Mesodermal cell (in vitro differentiated cells): ENCODE measurements at regions not wholly inside any gene's neighbourhood (a gene's known extent, or its start where the extent isn't known, plus 50 kb on each side); places are given as distances from the start of the nearest gene placed in this dataset.
A peak's percentile ranks its signal among the peaks of the same experiment; 100 is the strongest.

ENCODE experiments used
- H3K27ac ChIP-seq: 2 replicates; pipeline ENCODE4 v1.7.0; 2013; ENCODE audit warnings: mild to moderate bottlenecking, low read depth, low read length, moderate library complexity; ENCODE audit not compliant: severe bottlenecking
- H3K36me3 ChIP-seq: 2 replicates; pipeline ENCODE4 v1.7.1; 2013; ENCODE audit warnings: mild to moderate bottlenecking, low read length, moderate library complexity; ENCODE audit not compliant: control insufficient read depth, insufficient read depth
- H3K4me1 ChIP-seq: one replicate; pipeline ENCODE4 v1.7.1; 2013; ENCODE audit warnings: mild to moderate bottlenecking, low read length; ENCODE audit not compliant: insufficient read depth, control insufficient read depth, poor library complexity, severe bottlenecking
- H3K4me3 ChIP-seq: 2 replicates; pipeline ENCODE4 v1.7.0; 2013; ENCODE audit warnings: low read length, control low read depth, mild to moderate bottlenecking; ENCODE audit not compliant: insufficient read depth, poor library complexity, severe bottlenecking; ENCODE audit errors: extremely low read depth
- H3K9me3 ChIP-seq: 2 replicates; pipeline ENCODE4 v1.7.1; 2013; ENCODE audit warnings: mild to moderate bottlenecking, low read length, moderate library complexity; ENCODE audit not compliant: control insufficient read depth
- WGBS, 2 experiments: methylation state at CpG; one replicate each; pipeline ENCODE4 v1.1.5; 2013; ENCODE audit warnings: missing lambda C conversion rate in 2 of 2; ENCODE audit not compliant: insufficient coverage in 2 of 2; 5-methylcytosine and 5-hydroxymethylcytosine counted together

DNA sequence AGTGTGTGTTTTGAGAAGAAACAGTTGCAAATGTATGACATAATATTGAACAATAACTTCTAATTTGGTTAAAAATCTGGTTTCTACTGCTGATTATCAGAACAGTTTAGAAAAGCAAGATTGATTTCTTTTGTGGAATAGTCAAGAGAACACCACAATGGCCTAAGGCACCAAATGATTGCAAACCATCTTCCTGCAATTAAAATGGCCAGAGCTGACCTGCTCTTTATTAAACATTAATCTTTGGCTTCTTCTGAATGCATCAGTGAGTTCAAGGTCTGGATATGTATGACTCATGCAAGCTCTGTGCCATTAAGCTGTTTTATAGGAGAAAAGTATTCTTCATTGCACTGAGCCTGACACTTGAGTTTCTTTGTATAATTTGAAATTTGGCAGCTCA, 107.8 kb upstream of the PDHA2 start:
- Histone ChIP-seq H3K4me1 (no peaks in the 10 kb centered on the region), H3K27ac (no peak overlapping the region), H3K36me3 (no peaks in the 10 kb centered on the region), H3K4me3 (no peak overlapping the region), H3K9me3 (no peaks in the 10 kb centered on the region)

DNA sequence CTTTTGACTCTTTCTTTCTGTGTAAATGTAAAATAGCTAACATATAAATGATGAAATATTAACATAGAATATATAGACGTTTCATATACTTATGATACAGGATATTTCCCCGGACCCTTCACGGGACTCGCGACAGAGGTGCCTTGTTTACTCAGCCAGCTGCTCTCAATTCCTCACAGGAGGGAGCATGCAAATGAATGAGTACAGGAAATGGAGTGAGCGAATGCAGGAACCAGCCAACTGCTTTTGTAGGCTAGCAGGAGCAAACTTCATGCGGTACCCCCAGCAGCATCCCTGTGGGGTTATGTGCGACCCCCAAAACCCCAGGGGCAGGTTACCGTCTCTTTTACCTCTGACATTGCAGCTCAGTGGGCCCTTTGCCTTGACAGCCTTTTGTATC, 110.3 kb upstream of the PDHA2 start:
- Histone ChIP-seq H3K4me3 (no peak overlapping the region), H3K27ac (no peak overlapping the region), H3K4me1 (no peaks in the 10 kb centered on the region), H3K36me3 (no peaks in the 10 kb centered on the region), H3K9me3 (no peaks in the 10 kb centered on the region)
- 71 to 75% methylated on average over 6 to 8 of the region's 9 CpGs for WGBS, 2 experiments

DNA sequence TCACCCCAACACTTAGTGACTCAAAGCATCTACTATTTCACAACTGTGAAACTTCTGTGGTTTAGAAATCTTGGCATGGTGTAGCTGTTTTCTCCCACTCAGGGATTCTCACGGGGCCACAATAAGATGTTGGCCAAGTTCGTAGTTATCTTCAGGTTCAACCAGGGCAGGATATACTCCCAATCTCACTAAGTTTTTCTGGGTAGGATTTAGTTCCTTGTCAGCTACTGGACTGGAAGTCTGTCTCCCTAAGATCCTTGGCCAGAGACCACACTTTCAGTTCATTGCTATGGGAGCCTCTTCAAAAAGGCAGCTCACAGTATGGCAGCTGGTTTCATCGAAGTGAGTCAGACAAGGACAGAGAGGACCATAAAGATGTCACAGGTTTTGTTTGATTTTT, 111.7 kb upstream of the PDHA2 start:
- 100% methylated on average over 1 of the region's 3 CpGs for WGBS, 2 experiments
- H3K4me3 ChIP-seq: no peak overlapping the region
- no peaks in the 10 kb centered on the region for H3K36me3 ChIP-seq
- H3K27ac ChIP-seq: no peak overlapping the region
- H3K4me1 ChIP-seq: no peaks in the 10 kb centered on the region
- H3K9me3 ChIP-seq: no peaks in the 10 kb centered on the region

DNA sequence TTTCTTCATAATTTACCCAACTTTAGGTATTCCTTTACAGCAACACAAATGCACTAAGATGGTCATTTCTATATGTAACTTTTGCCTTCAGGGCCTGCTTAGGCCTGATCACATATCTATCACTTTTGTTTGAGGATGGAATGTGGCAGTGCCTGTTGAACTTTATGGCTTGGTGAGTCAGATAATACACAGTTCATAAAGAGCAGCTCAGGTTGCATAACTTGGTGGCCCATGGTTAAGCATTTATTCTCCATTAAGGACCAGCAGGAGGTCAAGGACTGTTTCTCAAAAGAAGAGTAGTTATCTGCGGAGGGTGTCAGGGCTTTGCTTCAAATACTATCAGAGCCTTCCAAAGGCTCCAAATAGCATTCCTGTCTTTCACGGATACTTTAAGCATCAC, 124.1 kb upstream of the PDHA2 start:
- H3K4me3 ChIP-seq: no peak overlapping the region
- WGBS, 2 experiments: 82 to 83% methylated on average over 2 of the region's 2 CpGs
- H3K9me3 ChIP-seq: no peaks in the 10 kb centered on the region
- H3K27ac ChIP-seq: no peak overlapping the region
- H3K4me1 ChIP-seq: no peaks in the 10 kb centered on the region
- no peaks in the 10 kb centered on the region for H3K36me3 ChIP-seq

DNA sequence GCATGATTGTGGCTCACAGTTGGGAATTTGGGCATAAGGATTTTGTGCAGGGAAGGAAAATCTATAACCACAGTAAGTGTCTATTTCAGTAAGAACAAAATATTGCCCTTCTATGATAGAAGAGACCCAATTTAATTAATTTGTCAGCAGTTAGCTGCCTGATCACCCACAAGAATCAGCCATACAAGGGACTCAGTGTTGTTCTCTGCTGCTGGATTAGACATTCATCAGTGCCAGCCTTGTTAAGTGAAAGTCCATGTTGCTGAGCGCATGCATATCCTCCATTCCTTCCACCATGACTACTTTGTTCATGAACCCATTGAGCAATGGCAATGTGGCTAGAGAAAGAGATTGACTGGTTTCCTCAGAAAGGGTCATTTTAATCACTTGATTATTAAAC, 125.3 kb upstream of the PDHA2 start:
- no peak overlapping the region for H3K4me3 ChIP-seq
- no peak overlapping the region for H3K27ac ChIP-seq
- H3K9me3 ChIP-seq: no peaks in the 10 kb centered on the region
- H3K4me1 ChIP-seq: no peaks in the 10 kb centered on the region
- H3K36me3 ChIP-seq: no peaks in the 10 kb centered on the region
- no CpG with 5 or more reads among the region's 1 CpG for WGBS, 2 experiments

DNA sequence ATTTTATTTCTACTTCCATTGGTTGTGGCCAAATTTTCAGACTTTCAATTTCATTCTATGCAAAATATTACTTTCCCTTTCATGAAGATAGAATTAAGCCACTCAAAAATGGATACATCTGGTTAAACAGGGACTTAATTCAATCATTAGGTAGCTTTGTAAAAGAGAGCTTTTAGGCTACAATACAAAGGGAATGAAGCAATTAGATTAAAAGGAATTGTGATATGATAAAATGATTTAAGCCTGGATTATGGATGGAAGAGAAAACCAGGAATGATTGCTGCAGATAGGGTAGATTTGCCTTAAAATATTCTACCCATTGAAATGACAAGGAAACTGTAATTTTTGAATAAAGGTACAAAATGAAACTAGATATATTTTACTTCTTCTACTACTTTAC, 134.6 kb upstream of the PDHA2 start:
- no peak overlapping the region for H3K27ac ChIP-seq
- H3K36me3 ChIP-seq: no peaks in the 10 kb centered on the region
- H3K4me3 ChIP-seq: no peak overlapping the region
- H3K4me1 ChIP-seq: no peaks in the 10 kb centered on the region
- H3K9me3 ChIP-seq: peaks cover 5% of the 10 kb centered on the region

DNA sequence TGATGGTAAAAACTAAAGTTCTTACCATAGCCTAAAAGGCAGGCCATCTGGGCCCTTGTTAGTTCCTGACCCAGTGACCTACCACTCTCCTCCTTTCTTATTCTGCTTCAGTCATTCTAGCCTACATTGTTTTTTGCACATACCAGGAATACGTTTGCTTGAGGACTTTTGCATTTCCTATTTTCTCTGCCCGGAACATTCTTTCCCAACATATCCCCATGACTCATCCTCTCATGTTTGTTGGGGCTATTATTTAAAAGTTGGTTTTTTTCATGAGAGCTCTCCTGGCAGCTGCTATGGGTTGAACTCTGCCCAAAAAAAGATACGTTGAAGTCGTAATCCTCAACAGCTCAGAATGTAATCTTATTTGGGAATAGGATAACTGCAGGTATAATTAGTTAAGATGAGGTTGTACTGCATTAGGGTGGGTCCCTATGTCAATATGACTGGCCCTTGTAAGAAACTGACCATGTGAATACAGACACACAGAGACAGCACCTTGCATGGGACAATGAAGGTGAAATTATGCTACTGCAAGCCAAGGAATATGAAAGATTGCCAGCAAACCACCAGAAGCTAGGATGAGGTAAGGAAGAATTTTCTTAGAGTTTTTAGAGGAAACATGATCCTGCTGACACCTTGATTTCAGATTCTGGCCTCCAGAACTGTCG, 138.3 kb upstream of the PDHA2 start:
- Histone ChIP-seq H3K27ac (no peak overlapping the region), H3K4me1 (no peaks in the 10 kb centered on the region), H3K9me3 (peaks cover 5% of the 10 kb centered on the region), H3K4me3 (no peak overlapping the region), H3K36me3 (no peaks in the 10 kb centered on the region)
- WGBS, 2 experiments: 81 to 86% methylated on average over 3 of the region's 5 CpGs

DNA sequence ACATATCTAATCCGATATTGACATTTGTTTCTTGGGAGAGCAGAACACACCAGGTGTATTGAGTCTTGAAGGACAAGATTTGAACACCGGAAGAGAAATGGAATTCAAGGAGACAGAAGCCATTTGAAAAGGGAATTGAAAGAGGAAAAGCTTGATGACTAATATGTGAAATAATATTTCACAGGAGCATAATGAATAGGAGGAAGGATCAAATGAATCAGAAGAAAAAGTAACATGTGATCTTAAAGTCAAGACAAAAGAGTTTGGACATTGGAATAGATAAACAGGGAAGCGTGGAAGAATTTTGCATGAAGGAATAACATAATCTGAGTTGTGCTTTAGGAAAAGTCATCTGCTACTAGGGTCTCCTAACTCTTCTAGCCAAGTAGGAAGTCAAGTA, 145.5 kb upstream of the PDHA2 start:
- H3K27ac ChIP-seq: no peak overlapping the region
- H3K4me3 ChIP-seq: no peak overlapping the region
- H3K9me3 ChIP-seq: no peaks in the 10 kb centered on the region
- no peaks in the 10 kb centered on the region for H3K4me1 ChIP-seq
- no peaks in the 10 kb centered on the region for H3K36me3 ChIP-seq
- 100% methylated on average over 1 to 2 of the region's 3 CpGs for WGBS, 2 experiments

DNA sequence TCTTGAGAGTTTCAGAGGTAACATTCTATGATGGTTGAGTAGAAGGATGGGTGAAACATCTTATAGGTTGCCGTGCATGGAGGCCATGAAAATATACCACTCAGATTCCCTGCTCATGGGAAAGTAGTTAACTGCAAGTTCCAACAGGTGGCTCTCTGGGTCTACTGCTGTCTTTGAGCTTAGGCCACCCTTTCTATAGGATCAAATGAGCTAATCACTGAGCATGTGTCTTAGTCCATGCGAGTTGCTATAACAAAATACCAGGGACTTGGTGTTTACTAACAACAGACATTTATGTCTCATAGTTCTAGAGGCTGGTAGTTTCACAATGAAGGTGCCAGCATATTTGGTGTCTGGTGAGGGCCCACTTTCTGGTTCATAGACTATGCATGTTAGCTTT, 144.8 kb upstream of the UNC5C start:
- WGBS, 2 experiments: no CpG with 5 or more reads among the region's 2 CpGs
- Histone ChIP-seq H3K9me3 (no peaks in the 10 kb centered on the region), H3K27ac (no peak overlapping the region), H3K4me1 (no peaks in the 10 kb centered on the region), H3K36me3 (no peaks in the 10 kb centered on the region), H3K4me3 (no peak overlapping the region)

DNA sequence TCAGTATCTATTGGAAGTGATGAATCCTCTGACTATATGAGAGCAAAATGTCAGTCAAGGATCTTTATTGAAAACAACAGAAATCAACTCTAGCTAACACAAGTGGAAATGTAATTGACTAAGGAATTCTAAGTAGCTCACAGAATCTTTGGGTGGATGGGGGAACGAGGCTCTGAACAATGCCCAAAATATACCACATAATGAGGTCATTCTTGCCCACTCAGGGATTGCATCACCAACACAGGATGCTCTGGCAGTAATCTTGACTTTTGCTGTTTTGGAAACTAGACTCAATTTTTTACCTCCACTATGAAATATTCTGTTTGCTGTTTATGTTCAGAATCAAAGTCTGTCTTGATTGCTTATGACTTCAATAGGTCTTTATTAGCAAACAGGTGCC, 127.4 kb upstream of the UNC5C start:
- Histone ChIP-seq H3K4me3 (no peak overlapping the region), H3K27ac (no peak overlapping the region), H3K9me3 (no peaks in the 10 kb centered on the region), H3K36me3 (no peaks in the 10 kb centered on the region), H3K4me1 (no peaks in the 10 kb centered on the region)
- no CpG with 5 or more reads among the region's 1 CpG for WGBS, 2 experiments

DNA sequence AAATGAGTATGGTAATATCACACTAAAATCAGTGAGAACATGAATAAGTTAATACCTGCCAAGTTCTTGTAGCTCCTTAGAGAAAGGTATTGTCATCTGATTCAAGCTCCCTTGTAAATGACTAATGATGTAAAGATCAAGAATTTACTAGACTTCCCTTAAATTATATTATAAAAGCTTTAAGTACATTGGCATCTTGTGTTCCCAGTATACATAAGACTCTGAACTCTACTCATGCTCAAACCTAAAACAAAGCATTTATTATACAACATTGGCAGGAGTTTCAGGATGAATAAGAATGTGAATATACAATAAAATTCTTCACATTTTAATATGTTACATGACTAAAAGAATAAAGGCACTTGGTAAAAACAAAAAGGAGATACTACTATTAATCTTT, 126.8 kb upstream of the UNC5C start:
- H3K4me3 ChIP-seq: no peak overlapping the region
- H3K36me3 ChIP-seq: no peaks in the 10 kb centered on the region
- peak overlapping the region; percentile 58 for H3K27ac ChIP-seq
- no peaks in the 10 kb centered on the region for H3K9me3 ChIP-seq
- H3K4me1 ChIP-seq: no peaks in the 10 kb centered on the region
